ENCODE measurements at regions not wholly inside any gene's neighbourhood (a gene's known extent, or its start where the extent isn't known, plus 50 kb on each side); places are given as distances from the start of the nearest gene placed in this dataset.

- no peak for DNase-seq (ENCODE audit: low read depth)
- H3K4me3 ChIP-seq (ENCODE audit: low read depth, low read length), result no peak overlapping the region
- TF ChIP-seq CTCF (conservative IDR thresholded peaks at IDR 0.05; ENCODE audit: low read depth, low read length), result no peak
These were observed 341.3 kb upstream of the CFAP20DC start for GRCh38 chr3:59391131-59391530.

- DNase-seq (ENCODE audit: low read depth), result no peak
- no peak for TF ChIP-seq CTCF (conservative IDR thresholded peaks at IDR 0.05; ENCODE audit: low read depth, low read length)
- H3K4me3 ChIP-seq (ENCODE audit: low read depth, low read length), result no peak overlapping the region
These were observed 338.9 kb upstream of the CFAP20DC start for GRCh38 chr3:59388555-59389270.

GRCh38 chr3:59386165-59386564 lies 336.3 kb upstream of the CFAP20DC start:
- H3K4me3 ChIP-seq (ENCODE audit: low read depth, low read length), result no peak overlapping the region
- no peak for TF ChIP-seq CTCF (conservative IDR thresholded peaks at IDR 0.05; ENCODE audit: low read depth, low read length)
- DNase-seq (ENCODE audit: low read depth), result no peak

GRCh38 chr3:59385547-59385946 lies 335.7 kb upstream of the CFAP20DC start:
- H3K4me3 ChIP-seq (ENCODE audit: low read depth, low read length), result no peak overlapping the region
- TF ChIP-seq CTCF (conservative IDR thresholded peaks at IDR 0.05; ENCODE audit: low read depth, low read length), result no peak

GRCh38 chr3:59381282-59381681 lies 331.5 kb upstream of the CFAP20DC start:
- no peak for TF ChIP-seq CTCF (conservative IDR thresholded peaks at IDR 0.05; ENCODE audit: low read depth, low read length)
- H3K4me3 ChIP-seq (ENCODE audit: low read depth, low read length), result no peak overlapping the region
- no peak for DNase-seq (ENCODE audit: low read depth)

More at GRCh38 chr3:59385547-59385946, 335.7 kb upstream of the CFAP20DC start:
- DNase-seq (ENCODE audit: low read depth), result no peak

- no peak overlapping the region for H3K4me3 ChIP-seq (ENCODE audit: low read depth, low read length)
- DNase-seq (ENCODE audit: low read depth), result no peak
- TF ChIP-seq CTCF (conservative IDR thresholded peaks at IDR 0.05; ENCODE audit: low read depth, low read length), result no peak
These were observed 330.3 kb upstream of the CFAP20DC start for GRCh38 chr3:59380146-59380545.

GRCh38 chr3:59374818-59375211 lies 325.0 kb upstream of the CFAP20DC start:
- no peak for TF ChIP-seq CTCF (conservative IDR thresholded peaks at IDR 0.05; ENCODE audit: low read depth, low read length)
- H3K4me3 ChIP-seq (ENCODE audit: low read depth, low read length), result no peak overlapping the region
- no peak for DNase-seq (ENCODE audit: low read depth)

All from choroid plexus epithelial cell (primary cell).